HepG2 (cell line): ENCODE measurements at regions not wholly inside any gene's neighbourhood (a gene's known extent, or its start where the extent isn't known, plus 50 kb on each side); places are given as distances from the start of the nearest gene placed in this dataset.

ENCODE experiments used
- JARID2 ChIP-seq: sonication (generic); formaldehyde crosslinking; IDR thresholded peaks from 2 replicates; pipeline ENCODE4 v1.8.1; 2023; ENCODE audit warnings: missing genetic modification reagents, inconsistent platforms; ENCODE audit not compliant: insufficient replicate concordance
- RAD21 ChIP-seq: fragments of 450-650 bp; formaldehyde crosslinking; IDR thresholded peaks from 2 replicates; pipeline ENCODE4 v1.5.0; 2020; ENCODE audit warnings: mild to moderate bottlenecking
- TCF7 ChIP-seq: sonication (generic); IDR thresholded peaks from 2 replicates; pipeline ENCODE4 v1.6.1; 2016; ENCODE audit warnings: antibody characterized with exemption, low read depth
- ZNF143 ChIP-seq: sonication (generic); formaldehyde crosslinking; IDR thresholded peaks from 2 replicates; pipeline ENCODE4 v1.4.0; 2020; ENCODE audit warnings: missing genetic modification reagents
- TF ChIP-seq, protein P1 (sequence below): sonication (generic); formaldehyde crosslinking; IDR thresholded peaks from 2 replicates; pipeline ENCODE4 v1.5.0; 2020; ENCODE audit warnings: mild to moderate bottlenecking, missing genetic modification reagents, moderate library complexity
- TF ChIP-seq, protein P2 (sequence below): sonication (generic); formaldehyde crosslinking; IDR thresholded peaks from 2 replicates; pipeline ENCODE4 v1.9.0; 2021; ENCODE audit warnings: missing genetic modification reagents, borderline replicate concordance

DNA sequence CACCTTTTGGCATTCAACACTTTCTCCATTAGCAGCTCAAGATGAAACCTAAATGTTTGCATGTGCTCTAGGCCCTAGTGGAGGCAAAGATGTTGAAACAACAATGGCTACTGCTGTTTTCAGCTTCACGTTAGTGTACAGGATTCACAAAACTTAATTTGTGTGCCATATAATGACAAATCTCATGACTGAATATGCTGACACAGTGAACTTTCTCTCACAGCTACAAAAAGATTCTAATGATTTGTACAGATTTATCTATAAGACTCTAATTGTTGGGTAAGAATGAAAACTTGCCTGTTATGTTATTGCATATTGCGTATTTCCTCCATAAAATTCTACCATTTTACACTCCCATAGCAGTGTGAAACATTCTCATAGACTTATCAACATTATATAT lies 97.5 kb downstream of the CETN3 start:
- TF ChIP-seq RAD21 (CRISPR knock-in tag) = no peak
- TF ChIP-seq, protein P1, sequence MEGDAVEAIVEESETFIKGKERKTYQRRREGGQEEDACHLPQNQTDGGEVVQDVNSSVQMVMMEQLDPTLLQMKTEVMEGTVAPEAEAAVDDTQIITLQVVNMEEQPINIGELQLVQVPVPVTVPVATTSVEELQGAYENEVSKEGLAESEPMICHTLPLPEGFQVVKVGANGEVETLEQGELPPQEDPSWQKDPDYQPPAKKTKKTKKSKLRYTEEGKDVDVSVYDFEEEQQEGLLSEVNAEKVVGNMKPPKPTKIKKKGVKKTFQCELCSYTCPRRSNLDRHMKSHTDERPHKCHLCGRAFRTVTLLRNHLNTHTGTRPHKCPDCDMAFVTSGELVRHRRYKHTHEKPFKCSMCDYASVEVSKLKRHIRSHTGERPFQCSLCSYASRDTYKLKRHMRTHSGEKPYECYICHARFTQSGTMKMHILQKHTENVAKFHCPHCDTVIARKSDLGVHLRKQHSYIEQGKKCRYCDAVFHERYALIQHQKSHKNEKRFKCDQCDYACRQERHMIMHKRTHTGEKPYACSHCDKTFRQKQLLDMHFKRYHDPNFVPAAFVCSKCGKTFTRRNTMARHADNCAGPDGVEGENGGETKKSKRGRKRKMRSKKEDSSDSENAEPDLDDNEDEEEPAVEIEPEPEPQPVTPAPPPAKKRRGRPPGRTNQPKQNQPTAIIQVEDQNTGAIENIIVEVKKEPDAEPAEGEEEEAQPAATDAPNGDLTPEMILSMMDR (CRISPR knock-in tag) = no peak
- TF ChIP-seq, protein P2, sequence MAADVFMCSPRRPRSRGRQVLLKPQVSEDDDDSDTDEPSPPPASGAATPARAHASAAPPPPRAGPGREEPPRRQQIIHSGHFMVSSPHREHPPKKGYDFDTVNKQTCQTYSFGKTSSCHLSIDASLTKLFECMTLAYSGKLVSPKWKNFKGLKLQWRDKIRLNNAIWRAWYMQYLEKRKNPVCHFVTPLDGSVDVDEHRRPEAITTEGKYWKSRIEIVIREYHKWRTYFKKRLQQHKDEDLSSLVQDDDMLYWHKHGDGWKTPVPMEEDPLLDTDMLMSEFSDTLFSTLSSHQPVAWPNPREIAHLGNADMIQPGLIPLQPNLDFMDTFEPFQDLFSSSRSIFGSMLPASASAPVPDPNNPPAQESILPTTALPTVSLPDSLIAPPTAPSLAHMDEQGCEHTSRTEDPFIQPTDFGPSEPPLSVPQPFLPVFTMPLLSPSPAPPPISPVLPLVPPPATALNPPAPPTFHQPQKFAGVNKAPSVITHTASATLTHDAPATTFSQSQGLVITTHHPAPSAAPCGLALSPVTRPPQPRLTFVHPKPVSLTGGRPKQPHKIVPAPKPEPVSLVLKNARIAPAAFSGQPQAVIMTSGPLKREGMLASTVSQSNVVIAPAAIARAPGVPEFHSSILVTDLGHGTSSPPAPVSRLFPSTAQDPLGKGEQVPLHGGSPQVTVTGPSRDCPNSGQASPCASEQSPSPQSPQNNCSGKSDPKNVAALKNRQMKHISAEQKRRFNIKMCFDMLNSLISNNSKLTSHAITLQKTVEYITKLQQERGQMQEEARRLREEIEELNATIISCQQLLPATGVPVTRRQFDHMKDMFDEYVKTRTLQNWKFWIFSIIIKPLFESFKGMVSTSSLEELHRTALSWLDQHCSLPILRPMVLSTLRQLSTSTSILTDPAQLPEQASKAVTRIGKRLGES = no peak
- no peak for TF ChIP-seq ZNF143 (CRISPR knock-in tag)
- no peak for TF ChIP-seq JARID2 (CRISPR knock-in tag)
- no peak for TF ChIP-seq TCF7
